ENCODE measurements at regions not wholly inside any gene's neighbourhood (a gene's known extent, or its start where the extent isn't known, plus 50 kb on each side); places are given as distances from the start of the nearest gene placed in this dataset.

DNA sequence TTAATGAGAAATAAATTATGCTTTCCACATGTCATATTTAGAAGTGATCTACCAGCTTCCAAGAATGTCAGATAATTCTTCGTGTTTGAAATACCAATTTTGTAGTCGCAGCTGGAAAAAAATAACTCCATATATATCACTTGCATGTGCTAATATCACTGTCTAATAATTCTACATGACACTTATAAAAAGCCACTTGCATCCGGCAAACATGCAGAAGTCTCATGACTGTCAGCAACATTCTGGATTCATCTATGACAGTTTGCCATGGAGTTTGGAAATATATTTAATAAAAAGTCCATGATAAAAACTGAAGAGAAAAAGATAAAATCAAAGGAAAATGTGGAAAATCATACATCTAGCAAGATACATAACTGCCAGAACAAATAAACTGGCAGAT is 1784.4 kb downstream of the SUCLG1 start:
- DNase-seq (ENCODE audit: low spot score), result no peak

DNA sequence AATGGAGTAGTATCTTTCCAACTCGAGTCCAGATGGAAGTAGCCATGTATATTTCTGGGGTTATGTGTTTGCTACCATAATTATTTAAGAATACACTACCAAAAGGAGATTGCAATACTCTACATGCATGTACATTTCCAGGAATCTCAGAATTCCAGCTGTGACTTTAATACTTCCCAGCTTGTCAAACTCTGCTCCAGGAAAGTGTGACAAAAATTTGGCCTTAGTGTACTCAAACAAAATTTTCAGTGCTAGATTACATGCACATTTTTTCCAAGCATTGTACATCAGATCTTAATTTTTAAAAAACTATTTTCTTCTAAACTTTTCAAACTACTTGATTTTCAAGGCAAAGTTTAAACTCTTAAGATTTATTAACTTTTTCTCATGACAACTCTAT is 1791.6 kb downstream of the SUCLG1 start:
- DNase-seq (ENCODE audit: low spot score), result no peak

DNA sequence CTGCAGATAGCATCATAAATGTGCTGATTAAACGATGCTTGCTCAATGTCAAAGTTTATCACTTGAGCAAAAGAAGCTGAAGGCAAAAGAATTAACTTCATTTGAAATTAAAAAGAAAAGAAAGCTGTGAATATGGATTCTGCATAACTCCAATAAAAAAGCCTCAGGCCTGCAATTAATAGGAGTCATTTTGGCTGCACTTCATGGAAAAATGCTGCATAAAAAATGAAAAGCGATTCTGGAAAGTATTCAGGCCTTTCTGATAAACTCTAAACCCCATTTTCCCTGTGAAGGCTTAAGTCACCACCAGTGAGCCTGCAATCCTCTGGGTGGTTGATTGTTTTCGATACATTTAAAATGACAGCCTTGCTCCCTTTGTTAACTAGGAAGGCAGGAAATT is 1793.4 kb downstream of the SUCLG1 start:
- no peak for DNase-seq (ENCODE audit: low spot score)

DNA sequence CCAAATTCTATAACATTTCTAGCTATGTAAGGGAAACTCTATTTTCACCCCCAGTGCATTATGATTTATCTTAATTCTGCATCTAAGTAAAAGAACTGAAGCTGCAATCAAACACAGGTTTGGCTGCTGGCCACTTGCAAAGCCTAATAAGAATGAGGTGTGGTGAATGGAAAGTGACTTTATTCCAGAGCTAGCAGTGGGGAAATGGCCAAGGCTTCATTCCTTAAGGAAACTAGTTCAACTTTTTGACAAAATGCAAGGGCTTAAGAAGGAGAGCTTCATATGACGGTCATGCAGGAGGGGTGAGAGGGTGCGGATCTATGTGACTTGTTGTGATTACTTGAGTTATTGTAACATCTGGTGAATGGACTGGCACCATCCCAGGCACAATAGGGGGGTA is 1802.0 kb downstream of the SUCLG1 start:
- DNase-seq (ENCODE audit: low spot score), result no peak

DNA sequence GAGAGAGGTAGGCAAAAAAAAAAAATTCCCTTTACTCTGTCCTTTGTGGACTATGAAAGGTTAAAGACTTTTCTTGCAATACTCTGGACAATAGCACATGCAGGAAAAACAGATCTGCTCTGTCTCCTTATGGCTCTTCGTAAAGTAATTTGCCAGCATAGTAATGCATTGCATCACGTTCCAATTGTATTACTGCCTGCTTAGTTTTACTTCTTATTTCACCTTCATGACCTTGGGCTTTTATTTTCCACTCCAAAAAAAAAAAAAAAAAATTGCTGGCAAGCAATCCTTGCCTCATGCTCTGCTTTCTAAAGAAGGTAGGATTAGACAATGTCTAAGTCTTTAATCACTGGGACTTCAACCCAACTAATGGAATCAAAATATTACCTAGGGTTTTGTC is 1802.7 kb downstream of the SUCLG1 start:
- DNase-seq (ENCODE audit: low spot score), result no peak

DNA sequence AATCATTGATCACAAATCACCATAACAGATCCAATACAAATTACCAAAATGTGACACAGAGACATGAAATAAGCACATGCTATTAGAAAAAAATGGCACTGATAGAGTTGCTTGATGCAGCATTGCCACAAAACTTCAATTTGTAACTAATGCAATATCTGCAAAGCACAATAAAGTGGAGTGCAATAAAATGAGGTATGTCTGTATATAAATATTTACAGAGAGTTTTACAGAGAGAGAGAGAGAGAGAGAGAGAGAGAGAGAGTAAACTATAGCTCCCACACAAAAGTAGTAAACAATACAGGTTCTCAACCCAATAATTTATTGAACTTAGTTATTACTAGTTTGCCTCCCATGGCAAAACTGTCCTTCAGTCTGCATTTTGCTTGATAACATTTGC is 1807.0 kb downstream of the SUCLG1 start:
- DNase-seq (ENCODE audit: low spot score), result no peak

DNA sequence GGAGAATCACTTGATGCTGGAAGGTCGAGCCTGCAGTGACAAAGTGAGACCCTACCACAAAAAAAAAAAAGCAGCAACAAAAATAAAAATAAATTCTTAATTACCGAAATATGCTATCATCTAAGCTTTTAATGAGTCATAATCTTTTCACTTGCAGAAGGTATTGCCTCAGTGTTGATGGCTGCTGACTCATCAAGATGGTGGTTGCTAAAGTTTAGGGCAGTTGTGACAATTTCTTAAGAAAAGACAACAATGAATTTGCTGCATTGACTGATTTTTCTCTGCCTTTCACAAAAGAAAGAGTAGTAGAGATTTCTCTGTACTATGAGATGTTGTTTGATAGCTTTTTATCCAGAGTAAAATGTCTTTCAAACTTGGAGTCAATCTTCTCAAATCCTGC is 1809.0 kb downstream of the SUCLG1 start:
- no peak for DNase-seq (ENCODE audit: low spot score)

DNA sequence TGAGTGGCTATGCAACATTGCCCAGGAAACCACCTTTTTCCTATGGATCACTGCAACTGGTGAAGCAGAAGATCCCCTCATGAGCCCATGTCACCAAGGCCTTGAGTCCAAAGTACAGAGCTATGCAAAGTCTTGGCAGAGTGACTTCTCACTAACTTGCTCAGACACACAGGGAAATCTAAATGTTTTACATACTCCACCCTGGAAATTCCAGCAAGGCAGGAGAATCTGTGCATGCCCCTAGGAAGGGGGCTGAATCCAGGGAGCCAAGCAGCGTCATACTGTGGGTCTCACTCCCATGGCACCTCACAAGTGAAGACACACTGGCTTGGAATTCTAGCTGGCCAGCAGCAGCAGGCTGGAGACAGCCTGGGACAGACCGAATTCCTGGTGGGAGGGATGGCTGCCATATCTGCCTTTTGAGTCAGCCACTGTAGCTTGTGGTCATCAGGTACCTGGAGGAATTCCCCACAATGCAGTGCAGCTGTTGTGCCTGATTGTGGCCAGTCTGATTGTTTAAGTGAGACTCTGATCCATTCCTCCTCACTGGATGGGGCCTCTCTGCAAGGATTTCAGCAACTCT is 1817.4 kb downstream of the SUCLG1 start:
- no peak for DNase-seq (ENCODE audit: low spot score)

DNA sequence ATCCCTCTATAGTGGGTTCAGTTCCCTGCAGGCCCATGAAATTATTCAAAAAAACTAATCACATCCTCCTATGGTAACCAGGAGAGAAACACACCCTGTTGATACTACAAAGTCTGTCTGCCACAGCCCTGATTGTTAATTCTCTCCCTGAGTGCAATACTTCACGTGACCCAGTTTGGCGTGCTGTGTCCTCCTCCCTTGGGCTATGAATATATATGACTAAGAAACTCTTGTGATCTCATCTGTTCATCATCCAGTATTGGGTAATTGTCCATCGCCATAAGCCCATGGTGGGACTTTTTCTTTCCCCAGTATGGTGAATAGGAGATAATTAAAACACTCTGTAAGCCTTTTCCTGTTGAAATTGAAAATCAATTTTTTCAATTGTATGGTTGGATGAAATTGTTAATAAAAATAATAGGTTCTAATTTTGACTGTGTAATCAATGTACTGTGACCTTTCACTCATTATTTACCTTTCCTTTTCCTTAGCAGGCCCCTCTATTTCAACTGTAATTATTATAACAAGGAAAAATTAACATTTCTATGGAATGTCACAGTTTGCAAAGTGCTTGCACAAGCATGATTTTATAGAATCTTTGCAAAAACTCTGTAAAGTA is 1822.6 kb downstream of the SUCLG1 start:
- no peak for DNase-seq (ENCODE audit: low spot score)

DNA sequence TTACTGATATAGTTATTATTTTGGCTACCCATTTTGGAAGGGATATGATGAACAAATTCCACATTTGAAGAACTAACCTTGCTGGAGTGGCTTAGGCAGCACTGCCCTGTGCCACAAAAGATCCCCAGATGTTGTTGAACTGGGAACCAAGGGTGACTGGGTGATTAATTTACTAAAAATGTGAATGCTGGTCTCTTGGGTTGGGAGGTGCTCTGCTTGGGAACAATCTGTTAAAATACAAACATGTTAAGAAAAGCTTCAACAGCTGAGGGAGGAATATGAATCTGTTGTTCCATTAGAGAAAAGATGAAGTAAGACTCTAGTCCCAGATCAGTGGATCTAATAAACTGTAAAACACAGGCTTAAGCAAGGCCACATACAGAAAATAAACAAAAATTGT is 1860.1 kb downstream of the SUCLG1 start:
- no peak for DNase-seq (ENCODE audit: low spot score)

DNA sequence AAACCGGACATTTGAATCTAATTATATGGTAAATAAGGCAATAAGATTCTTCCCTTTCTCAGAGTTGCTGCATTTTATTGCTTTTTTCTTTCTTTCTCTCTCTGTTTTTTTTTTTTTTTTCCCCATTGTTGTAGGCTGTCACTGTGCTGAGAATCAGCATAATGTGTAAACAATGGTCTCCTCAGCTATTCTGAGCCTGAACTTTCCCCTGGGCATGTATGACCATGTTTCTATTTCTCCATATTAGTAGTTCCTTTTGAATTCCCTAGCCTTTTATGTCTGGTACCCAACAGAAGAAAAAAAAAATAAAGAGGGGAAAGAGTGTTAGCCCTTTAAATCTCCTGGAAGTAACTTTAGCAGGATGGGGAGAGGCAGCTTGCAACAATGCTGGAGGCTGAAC is 1862.5 kb downstream of the SUCLG1 start:
- DNase-seq (ENCODE audit: low spot score), result no peak

DNA sequence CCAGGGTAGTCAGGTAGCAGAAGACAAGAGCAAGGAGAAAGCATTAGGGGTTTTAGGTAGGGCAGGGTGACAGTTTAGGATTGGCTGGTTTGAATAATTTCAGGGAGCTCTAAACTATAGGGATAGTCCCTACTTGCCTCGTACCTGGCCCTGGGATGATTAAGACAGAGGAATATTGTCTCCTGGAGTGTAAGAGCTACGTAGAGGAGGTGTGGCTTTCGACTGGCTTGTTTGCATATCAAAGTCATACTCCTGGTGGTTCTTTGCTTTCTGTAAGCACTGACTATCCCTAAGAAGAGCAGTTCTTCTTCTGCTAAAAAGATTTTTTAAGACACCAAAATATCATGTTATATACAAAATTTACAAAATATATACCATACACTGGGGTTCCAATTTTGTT is 1867.4 kb downstream of the SUCLG1 start:
- no peak for DNase-seq (ENCODE audit: low spot score)

DNA sequence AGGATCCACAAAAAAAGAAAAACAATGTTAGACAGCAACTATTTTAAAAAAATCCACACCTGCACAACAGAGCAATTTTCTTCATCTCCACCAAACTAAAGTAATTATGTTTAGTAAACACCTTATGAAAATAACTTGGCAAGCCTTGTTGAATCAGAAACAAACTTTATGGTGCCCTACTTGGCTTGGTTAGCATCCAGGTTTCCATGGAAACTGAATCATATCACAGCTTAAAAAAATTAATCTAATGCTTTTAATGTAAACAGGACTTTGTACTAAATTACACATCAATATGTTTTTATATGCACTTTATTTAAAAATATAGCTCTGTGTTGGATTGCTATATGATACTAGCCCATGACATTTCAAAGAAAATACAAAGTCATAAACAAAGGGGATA is 1882.4 kb downstream of the SUCLG1 start:
- no peak for DNase-seq (ENCODE audit: low spot score)

DNA sequence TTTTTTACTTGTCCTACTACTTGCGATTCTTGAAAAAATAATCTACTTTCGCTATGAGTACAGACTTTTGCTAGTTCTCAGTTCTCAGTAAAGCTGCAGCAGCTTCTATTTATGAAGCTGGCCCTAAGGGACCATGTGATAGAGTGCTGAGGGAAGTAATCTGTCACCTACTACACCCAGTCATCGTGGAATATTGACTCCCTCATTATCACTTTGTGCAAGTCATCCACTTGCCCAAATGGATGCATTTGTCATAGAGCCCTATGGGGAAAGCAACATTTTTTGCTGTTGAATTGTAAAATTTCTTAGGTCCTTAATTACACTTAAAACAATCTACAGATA is 1919.8 kb downstream of the SUCLG1 start:
- no peak for DNase-seq (ENCODE audit: low spot score)

DNA sequence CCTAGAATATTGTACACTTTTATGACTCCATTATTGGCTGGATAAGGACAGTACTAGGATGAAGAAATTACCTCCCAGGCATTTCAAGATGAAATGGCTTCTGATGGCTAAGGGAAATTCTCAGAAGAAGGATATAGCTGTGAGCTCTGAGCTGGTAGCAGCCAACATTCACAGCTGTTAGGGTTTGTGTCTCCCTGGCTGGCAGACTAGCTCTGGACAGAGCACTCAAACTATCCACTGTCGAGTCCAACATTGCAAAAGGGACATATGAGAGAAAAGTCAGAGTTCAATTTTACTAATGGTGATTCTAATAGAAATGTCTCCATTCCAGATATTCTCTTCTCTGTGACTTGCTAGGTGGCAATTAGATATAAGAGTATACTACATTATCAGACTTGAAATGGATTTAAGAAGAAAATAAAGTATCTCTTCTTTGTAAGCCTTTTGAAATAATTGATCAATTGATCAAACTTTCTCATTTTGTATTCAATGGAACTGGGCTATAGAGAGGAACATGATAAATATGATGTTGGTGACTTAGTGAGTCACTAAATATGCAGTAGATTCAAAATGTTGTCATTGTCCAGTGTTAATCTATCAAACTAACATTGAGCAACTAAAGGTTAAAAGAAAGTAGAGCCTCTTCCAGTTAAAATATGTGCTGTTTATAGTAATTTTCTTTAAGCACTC is 1920.3 kb downstream of the SUCLG1 start:
- no peak for DNase-seq (ENCODE audit: low spot score)

DNA sequence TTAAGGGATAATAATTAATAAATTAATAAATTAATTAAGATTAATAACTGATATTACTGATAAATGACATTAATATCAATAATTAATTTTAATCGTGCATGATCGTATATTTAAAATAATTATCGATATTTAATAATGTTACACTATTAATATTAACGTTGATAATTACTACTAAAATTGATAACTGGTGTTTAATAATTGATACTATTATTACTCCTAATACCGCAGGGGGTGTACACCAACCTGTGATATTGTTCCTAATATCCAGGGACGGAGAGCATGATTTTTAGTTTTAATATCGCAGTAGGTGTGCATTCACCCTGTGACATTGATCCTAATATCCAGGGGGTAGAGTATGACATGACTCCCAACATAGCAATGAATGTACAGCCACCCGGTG is 1930.8 kb downstream of the SUCLG1 start:
- DNase-seq (ENCODE audit: low spot score), result no peak

DNA sequence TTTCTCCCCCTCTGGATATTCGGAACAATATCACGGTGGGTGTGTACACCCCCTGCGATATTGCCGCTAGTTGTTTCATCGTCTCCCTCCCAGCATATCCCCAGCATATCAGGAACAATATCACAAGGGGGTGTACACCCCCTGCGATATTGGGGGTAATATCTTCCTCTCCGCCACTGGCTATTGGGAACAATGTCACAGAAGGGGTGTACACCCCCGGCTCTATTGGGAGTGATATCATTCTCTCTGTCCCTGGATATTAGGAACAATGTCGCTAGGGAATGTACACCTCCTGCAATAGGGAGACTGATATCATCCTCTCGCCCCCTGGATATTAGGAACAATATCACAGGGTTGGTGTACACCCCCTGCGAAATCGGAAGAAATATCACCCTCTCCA is 1932.0 kb downstream of the SUCLG1 start:
- DNase-seq (ENCODE audit: low spot score), result no peak

DNA sequence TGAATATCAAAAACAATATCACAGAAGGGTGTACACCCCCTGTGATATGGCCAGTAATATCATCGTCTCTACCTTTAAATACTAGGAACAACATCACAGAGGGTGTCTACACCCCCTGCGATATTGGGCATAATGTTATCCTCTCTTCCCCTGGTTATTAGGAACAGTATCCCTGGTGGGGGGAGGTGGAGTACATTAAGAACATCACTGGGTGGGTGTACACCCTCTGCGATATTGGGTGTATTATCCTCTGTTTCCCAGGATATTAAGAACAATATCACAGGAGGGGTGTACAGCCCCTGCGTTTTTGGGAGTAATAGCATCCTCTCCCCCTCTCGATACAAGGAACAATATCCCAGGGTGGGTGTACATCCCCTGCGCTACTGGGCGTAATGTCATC is 1932.8 kb downstream of the SUCLG1 start:
- no peak for DNase-seq (ENCODE audit: low spot score)

DNA sequence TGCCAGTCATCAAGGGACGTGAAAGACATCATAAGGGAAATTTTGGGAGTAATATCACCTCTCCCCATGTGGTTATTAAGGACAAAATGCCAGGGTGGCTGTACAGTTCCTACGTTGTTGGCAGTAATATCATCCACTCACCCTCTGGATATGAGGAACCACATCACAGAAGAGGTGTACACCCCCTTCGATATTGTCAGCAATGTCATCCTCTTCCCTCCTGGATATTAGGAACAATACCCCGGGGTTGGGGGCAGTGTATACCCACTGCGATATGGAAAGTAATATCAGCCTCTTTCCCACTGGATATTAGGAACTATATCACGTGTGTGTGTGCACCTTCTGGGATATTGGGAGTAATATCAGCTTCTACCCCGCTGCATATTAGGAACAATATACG is 1933.3 kb downstream of the SUCLG1 start:
- DNase-seq (ENCODE audit: low spot score), result no peak

DNA sequence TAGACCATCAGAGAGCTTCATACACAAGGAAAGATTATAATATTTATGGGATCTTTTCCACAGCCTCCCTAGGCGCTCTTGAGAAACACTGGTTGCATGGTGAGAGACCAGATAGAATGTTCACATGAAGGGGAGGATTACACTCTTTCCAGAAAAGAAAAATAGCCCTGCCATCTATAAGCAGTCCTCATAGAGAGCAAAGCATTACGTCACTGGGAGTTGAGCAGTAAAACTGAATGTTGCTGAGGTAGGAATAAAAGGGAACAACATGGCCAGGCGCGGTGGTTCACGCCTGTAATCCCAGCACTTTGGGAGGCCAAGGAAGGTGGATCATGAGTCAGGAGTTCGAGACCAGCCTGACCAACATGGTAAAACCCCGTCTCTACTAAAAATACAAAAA is 1934.3 kb downstream of the SUCLG1 start:
- no peak for DNase-seq (ENCODE audit: low spot score)

DNA sequence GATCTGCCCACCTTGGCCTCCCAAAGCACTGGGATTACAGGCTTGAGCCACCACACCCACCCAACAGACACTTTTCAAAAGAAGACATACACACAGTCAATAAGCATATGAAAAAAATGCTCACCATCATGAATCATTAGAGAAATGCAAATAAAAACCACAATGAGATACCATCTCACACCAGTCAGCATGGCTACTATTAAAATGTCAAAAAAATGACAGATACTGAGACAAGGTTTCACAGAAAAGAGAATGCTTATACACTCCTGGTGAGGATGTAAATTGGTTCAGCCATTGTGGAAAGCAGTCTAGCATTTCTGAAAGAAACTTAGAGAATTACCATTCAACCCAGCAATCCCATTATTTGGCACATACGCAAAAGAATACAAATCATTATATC is 1947.2 kb downstream of the SUCLG1 start:
- no peak for DNase-seq (ENCODE audit: low spot score)

DNA sequence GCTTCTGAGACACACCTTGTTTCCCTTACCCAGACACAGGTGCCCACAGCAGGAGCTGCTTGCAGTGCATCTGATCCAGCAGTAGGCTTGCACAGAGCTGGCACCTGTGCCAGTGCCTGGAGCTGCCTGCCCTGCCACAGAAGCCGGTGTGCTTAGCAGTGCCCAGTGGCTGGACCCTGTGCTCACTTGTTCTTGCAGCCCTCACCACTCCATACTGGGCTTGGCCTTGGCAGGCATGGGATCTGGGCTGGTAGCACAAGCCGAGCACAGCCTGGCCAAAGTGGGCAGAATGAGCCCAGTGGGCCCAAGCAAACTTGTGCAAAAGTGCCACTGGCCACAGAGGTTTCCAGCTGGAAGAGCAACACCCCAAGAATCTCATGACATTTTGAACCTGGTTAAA is 1950.4 kb downstream of the SUCLG1 start:
- no peak for DNase-seq (ENCODE audit: low spot score)

DNA sequence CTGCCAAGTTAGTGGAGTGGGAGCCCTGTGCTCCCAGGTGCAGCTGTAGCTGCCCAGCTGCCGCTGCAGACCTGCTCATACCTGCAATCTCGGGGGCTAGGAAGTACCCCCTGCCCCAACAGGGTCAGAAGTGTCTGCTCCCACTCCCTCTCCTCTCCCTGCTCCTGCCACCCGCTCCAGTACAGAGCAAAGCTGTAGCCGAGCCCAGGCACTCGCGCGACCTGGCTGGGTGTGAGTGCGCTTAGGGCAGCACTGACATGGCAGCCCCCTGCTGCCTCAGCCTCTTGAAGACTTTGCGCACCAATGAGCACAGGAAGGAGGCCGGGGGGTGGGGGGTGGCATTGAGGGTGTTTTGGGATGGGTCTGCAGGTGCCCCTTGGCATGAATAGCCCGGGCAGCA is 1951.4 kb downstream of the SUCLG1 start:
- DNase-seq (ENCODE audit: low spot score), result no peak

DNA sequence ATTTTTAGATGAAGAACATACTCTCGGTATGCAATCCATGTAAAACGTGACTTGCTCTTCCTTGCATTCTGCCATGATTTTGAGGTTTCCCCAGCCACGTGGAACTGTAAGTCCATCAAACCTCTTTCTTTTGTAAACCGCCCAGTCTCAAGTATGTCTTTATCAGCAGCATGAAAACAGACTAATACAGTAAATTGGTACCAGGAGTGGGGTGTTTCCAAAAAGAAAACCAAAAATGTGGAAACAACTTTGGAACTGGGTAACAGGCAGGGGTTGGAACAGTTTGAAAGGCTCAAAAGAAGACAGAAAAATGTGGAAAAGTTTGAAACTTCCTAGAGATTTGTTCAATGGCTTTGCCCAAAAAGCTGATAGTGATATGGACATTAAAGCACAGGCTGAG is 1957.9 kb downstream of the SUCLG1 start:
- no peak for DNase-seq (ENCODE audit: low spot score)
